ENCODE measurements at regions not wholly inside any gene's neighbourhood (a gene's known extent, or its start where the extent isn't known, plus 50 kb on each side); places are given as distances from the start of the nearest gene placed in this dataset.
A peak's percentile ranks its signal among the peaks of the same experiment; 100 is the strongest.
"Not testable (repeated sequence)": the region's sequence is repeated elsewhere in the genome, so short reads cannot be mapped to it uniquely, and the experiment has no call there.

- ATAC-seq (ENCODE audit: low FRiP score in 2 of 2) (no peak), DNase-seq (no peak)
- H3K27me3 ChIP-seq: no peaks in the 10 kb centered on the region
- H3K4me1 ChIP-seq: no peaks in the 10 kb centered on the region
- TF ChIP-seq POLR2AphosphoS5 (IDR thresholded peaks at IDR 0.05): no peak
- TF ChIP-seq EP300 (IDR thresholded peaks at IDR 0.05): no peak
- TF ChIP-seq POLR2A (IDR thresholded peaks at IDR 0.05): no peak
- TF ChIP-seq, protein P1, sequence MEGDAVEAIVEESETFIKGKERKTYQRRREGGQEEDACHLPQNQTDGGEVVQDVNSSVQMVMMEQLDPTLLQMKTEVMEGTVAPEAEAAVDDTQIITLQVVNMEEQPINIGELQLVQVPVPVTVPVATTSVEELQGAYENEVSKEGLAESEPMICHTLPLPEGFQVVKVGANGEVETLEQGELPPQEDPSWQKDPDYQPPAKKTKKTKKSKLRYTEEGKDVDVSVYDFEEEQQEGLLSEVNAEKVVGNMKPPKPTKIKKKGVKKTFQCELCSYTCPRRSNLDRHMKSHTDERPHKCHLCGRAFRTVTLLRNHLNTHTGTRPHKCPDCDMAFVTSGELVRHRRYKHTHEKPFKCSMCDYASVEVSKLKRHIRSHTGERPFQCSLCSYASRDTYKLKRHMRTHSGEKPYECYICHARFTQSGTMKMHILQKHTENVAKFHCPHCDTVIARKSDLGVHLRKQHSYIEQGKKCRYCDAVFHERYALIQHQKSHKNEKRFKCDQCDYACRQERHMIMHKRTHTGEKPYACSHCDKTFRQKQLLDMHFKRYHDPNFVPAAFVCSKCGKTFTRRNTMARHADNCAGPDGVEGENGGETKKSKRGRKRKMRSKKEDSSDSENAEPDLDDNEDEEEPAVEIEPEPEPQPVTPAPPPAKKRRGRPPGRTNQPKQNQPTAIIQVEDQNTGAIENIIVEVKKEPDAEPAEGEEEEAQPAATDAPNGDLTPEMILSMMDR (IDR thresholded peaks at IDR 0.05): no peak
- H3K9me3 ChIP-seq: peaks cover 0 to 12% (median 0%) of the 10 kb centered on the region in 4 donors
- WGBS, 2 donors: 61 to 63% methylated on average over 2 of the region's 2 CpGs
- H3K36me3 ChIP-seq: no peaks in the 10 kb centered on the region
- no peak overlapping the region for H3K4me3 ChIP-seq
- H3K27ac ChIP-seq: no peak overlapping the region
These were observed 431.7 kb downstream of the SLITRK1 start for GRCh38 chr13:83450591-83450990.

DNA sequence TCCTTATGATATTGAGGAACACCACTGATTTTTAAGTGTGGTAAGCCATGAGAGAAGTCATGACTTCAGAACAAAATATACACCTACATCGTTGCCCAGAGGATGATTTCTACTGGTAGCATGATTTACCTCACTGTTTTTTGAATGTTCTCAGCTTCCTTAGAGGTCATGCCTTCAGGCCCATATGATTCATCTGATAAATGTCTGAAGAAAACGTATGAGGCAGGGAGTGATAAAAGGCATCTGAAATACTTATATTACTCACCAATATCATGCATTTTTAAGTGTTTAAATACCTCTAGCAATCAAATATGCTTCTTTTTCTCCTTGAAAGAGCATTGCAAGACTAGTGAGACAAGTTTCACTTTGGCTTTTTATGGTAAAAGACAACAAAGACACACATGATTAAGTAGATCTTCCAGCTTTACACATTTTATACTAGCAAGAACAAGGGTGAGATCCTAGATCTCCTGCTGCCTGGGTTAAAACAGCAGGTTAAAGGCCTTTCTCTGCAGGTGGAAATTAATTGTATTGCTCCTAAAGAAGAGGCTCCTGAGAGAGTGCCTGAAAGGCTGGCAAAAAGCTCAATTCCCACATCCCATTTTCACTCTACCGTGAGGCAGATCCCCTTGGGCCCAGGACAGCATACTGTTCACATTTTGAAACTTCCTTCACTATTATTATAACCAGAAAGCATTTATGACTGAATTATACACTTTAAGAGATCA, 432.4 kb downstream of the SLITRK1 start:
- no peaks in the 10 kb centered on the region for H3K4me1 ChIP-seq
- no peaks in the 10 kb centered on the region for H3K27me3 ChIP-seq
- ATAC-seq (ENCODE audit: low FRiP score in 2 of 2): no peak
- H3K27ac ChIP-seq: no peak overlapping the region
- no peaks in the 10 kb centered on the region for H3K36me3 ChIP-seq
- WGBS, 2 donors: 56% methylated on average over 3 of the region's 3 CpGs
- TF ChIP-seq POLR2A (IDR thresholded peaks at IDR 0.05) (no peak), POLR2AphosphoS5 (IDR thresholded peaks at IDR 0.05) (no peak), EP300 (IDR thresholded peaks at IDR 0.05) (no peak)
- TF ChIP-seq, protein P1 (IDR thresholded peaks at IDR 0.05): no peak
- no peak overlapping the region for H3K4me3 ChIP-seq
- H3K9me3 ChIP-seq: peaks cover 0 to 12% (median 0%) of the 10 kb centered on the region in 4 donors
- no peak for DNase-seq

DNA sequence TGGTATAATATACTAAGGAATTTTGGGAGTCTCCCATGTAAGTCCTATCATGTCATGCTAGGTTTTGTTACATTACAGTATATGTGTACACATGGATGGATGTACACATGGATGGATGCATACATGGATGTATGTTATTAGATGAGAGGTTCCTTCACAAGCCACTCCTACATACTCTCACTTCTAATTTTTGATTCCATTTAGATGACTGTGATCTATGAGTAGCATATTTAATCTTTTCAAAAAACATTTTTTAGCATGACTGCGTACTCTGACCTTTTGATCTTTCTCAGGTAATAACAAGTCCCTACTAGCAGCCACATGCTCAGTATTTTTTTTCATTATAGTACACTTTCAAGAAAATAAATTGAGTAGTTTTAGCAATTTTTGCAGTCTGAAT, 441.8 kb downstream of the SLITRK1 start:
- Histone ChIP-seq H3K4me1 (no peaks in the 10 kb centered on the region), H3K36me3 (no peaks in the 10 kb centered on the region), H3K27me3 (no peaks in the 10 kb centered on the region), H3K9me3 (no peaks in the 10 kb centered on the region), H3K27ac (no peak overlapping the region), H3K4me3 (no peak overlapping the region)
- ATAC-seq (ENCODE audit: low FRiP score in 2 of 2) (no peak), DNase-seq (no peak)
- WGBS, 2 donors: 81 to 93% methylated on average over 1 of the region's 1 CpG
- TF ChIP-seq, protein P1 (IDR thresholded peaks at IDR 0.05): no peak
- TF ChIP-seq EP300 (IDR thresholded peaks at IDR 0.05) (no peak), POLR2A (IDR thresholded peaks at IDR 0.05) (no peak), POLR2AphosphoS5 (IDR thresholded peaks at IDR 0.05) (no peak)

- not testable (repeated sequence) for H3K36me3 ChIP-seq; H3K4me1 ChIP-seq; ATAC-seq (ENCODE audit: low FRiP score in 2 of 2); H3K27me3 ChIP-seq; H3K27ac ChIP-seq; H3K9me3 ChIP-seq; H3K4me3 ChIP-seq
- 87 to 89% methylated on average over 11 to 12 of the region's 12 CpGs for WGBS, 2 donors
- DNase-seq: peak in 1 of 2 donors; percentile 13
These were observed 442.8 kb downstream of the SLITRK1 start for GRCh38 chr13:83439464-83439863.

DNA sequence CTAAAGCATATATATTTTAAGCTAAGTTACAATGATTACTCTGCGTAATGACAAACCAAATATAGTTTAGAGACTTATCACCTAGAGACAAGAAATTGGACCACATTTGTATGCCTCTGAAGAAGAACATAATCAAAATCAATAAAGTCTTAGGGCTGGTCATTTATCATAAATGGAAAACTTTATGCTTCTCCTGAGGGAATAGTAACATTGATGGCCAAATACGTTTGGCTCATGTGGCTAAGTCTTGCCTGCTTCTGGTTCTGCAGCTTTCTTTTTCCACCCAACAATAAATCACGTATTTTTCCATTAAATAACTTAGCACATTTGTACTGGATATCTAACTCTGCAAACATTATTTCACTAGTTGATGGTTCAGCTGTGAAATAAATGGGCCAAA, 458.4 kb downstream of the SLITRK1 start:
- Histone ChIP-seq H3K27ac (no peak overlapping the region), H3K4me1 (no peaks in the 10 kb centered on the region), H3K27me3 (no peaks in the 10 kb centered on the region), H3K9me3 (no peaks in the 10 kb centered on the region), H3K4me3 (no peak overlapping the region), H3K36me3 (no peaks in the 10 kb centered on the region)
- no peak for DNase-seq
- WGBS, 2 donors: 66 to 71% methylated on average over 3 of the region's 3 CpGs
- ATAC-seq (ENCODE audit: low FRiP score in 2 of 2): no peak
- TF ChIP-seq POLR2AphosphoS5 (IDR thresholded peaks at IDR 0.05): no peak
- no peak for TF ChIP-seq POLR2A (IDR thresholded peaks at IDR 0.05)
- TF ChIP-seq, protein P1 (IDR thresholded peaks at IDR 0.05): no peak
- no peak for TF ChIP-seq EP300 (IDR thresholded peaks at IDR 0.05)

Data from upper lobe of left lung (tissue), 6 donors.